ENCODE measurements at regions not wholly inside any gene's neighbourhood (a gene's known extent, or its start where the extent isn't known, plus 50 kb on each side); places are given as distances from the start of the nearest gene placed in this dataset.
"Not testable (repeated sequence)": the region's sequence is repeated elsewhere in the genome, so short reads cannot be mapped to it uniquely, and the experiment has no call there.

DNA sequence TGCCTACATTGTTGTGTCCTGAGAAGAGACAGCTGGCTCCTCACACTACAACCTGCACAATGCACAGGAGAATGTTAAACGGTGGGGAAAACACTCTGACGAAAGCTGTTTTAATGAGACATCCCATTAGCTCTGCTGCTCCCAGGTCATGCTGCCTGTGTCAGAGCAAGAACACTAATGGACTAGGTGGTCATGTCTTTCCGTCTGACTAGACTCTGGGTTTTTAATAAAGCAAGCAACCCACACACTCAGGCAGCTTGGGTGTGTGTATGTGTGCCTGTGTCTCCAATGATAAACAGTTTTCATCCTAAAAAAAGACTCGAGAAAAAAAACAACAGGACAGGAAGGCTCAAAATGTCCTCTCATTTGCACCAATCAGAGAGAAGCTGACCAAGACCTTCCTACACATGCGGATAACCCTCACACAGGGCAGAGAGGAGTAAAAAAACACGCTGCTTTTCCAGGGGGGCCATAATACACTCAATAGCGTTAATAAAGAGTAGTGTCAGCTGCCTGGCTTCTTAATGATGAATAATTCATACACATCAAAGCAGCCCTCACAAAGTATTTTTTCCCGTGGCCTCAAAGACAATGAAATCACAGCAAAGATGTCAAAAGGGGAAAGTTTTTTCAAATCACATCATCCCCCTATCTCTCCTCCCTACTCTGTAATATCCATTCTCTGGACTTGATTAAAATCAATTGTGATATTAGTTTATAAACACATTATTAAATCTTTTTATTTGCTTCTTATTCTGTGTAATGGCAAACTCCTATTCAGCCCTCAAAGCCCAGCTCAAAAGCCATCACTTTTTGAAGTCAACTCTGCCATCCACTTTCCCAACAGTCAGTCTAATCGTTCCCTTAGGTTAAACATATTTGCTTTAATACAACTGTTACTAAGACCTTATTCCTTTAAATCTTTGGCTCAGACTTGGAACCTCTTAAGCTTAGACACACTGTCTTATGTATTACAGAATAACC, 244.2 kb upstream of the CDH11 start:
- H3K27ac Mint-ChIP-seq (ENCODE audit: unreplicated experiment), result peak overlapping the region; percentile 21
- no peak overlapping the region for H3K4me3 Mint-ChIP-seq
- no peak for DNase-seq (ENCODE audit: low read depth, low spot score)
- H3K4me1 Mint-ChIP-seq, result peaks cover 12% of the 10 kb centered on the region
- peaks cover 3% of the 10 kb centered on the region for H3K9me3 Mint-ChIP-seq
- H3K36me3 Mint-ChIP-seq (ENCODE audit: low read depth), result no peaks in the 10 kb centered on the region
- no peaks in the 10 kb centered on the region for H3K27me3 Mint-ChIP-seq (ENCODE audit: low read depth)
- TF ChIP-seq, protein P1, sequence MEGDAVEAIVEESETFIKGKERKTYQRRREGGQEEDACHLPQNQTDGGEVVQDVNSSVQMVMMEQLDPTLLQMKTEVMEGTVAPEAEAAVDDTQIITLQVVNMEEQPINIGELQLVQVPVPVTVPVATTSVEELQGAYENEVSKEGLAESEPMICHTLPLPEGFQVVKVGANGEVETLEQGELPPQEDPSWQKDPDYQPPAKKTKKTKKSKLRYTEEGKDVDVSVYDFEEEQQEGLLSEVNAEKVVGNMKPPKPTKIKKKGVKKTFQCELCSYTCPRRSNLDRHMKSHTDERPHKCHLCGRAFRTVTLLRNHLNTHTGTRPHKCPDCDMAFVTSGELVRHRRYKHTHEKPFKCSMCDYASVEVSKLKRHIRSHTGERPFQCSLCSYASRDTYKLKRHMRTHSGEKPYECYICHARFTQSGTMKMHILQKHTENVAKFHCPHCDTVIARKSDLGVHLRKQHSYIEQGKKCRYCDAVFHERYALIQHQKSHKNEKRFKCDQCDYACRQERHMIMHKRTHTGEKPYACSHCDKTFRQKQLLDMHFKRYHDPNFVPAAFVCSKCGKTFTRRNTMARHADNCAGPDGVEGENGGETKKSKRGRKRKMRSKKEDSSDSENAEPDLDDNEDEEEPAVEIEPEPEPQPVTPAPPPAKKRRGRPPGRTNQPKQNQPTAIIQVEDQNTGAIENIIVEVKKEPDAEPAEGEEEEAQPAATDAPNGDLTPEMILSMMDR (conservative IDR thresholded peaks at IDR 0.05), result no peak

DNA sequence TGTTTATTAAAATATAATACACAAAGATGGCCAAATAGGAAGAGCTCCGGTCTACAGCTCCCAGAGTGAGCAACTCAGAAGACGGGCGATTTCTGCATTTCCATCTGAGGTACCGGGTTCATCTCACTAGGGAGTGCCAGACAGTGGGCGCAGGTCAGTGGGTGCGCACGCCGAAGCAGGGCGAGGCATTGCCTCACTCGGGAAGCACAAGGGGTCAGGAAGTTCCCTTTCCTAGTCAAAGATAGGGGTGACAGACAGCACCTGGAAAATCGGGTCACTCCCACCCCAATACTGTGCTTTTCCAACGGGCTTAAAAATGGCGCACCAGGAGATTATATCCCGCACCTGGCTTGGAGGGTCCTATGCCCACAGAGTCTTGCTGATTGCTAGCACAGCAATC, 234.9 kb upstream of the CDH11 start:
- H3K9me3 Mint-ChIP-seq; H3K4me1 Mint-ChIP-seq; DNase-seq (ENCODE audit: low read depth, low spot score); H3K36me3 Mint-ChIP-seq (ENCODE audit: low read depth); H3K27ac Mint-ChIP-seq (ENCODE audit: unreplicated experiment); H3K27me3 Mint-ChIP-seq (ENCODE audit: low read depth); H3K4me3 Mint-ChIP-seq: not testable (repeated sequence)

DNA sequence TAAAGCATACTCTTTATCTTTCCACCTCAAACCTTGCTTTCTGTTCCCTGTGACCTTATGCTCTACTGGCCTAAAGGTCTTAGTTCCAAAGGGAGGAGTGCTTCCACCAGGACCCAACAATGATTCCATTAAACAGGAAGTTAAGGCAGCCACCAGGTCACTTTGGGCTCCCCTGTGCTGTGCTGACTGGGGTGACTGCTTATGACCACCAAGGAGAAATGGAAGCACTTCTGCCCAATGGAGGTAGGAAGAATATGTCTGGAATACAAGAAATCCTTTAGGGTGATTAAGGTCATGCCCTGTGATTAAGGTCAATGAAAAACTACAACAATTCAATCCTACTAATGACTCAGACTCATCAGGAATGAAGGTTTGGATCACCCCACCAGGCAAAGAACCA, 233.8 kb upstream of the CDH11 start:
- no peak overlapping the region for H3K27ac Mint-ChIP-seq (ENCODE audit: unreplicated experiment)
- H3K4me1 Mint-ChIP-seq, result no peaks in the 10 kb centered on the region
- TF ChIP-seq, protein P1 (conservative IDR thresholded peaks at IDR 0.05), result no peak
- H3K4me3 Mint-ChIP-seq, result no peak overlapping the region
- H3K27me3 Mint-ChIP-seq (ENCODE audit: low read depth), result no peaks in the 10 kb centered on the region
- peaks cover 6% of the 10 kb centered on the region for H3K9me3 Mint-ChIP-seq
- peaks cover 3% of the 10 kb centered on the region for H3K36me3 Mint-ChIP-seq (ENCODE audit: low read depth)
- DNase-seq (ENCODE audit: low read depth, low spot score), result no peak

DNA sequence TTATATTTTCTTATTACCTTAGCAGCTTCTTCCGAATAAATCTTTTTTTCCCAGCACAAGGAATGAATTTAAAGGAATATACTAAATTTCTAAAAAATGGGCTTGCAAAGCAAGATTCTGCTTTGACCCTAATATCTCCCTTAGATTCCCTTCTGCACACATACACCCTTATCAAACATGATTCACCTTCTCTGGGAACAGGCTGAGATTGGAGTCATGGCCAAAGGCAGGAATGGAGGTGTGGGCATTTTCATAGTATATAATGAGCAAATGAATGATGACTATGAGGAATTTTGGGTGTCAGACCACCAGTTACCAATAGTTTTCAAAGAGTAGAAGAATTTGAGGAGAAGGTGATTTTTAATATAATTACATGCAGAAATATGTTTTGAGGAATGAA, 231.3 kb upstream of the CDH11 start:
- Mint-ChIP-seq H3K27me3 (ENCODE audit: low read depth) (no peaks in the 10 kb centered on the region), H3K4me3 (no peak overlapping the region), H3K36me3 (ENCODE audit: low read depth) (peaks cover 3% of the 10 kb centered on the region), H3K4me1 (no peaks in the 10 kb centered on the region), H3K27ac (ENCODE audit: unreplicated experiment) (no peak overlapping the region), H3K9me3 (peaks cover 6% of the 10 kb centered on the region)
- TF ChIP-seq, protein P1 (conservative IDR thresholded peaks at IDR 0.05), result no peak
- no peak for DNase-seq (ENCODE audit: low read depth, low spot score)

DNA sequence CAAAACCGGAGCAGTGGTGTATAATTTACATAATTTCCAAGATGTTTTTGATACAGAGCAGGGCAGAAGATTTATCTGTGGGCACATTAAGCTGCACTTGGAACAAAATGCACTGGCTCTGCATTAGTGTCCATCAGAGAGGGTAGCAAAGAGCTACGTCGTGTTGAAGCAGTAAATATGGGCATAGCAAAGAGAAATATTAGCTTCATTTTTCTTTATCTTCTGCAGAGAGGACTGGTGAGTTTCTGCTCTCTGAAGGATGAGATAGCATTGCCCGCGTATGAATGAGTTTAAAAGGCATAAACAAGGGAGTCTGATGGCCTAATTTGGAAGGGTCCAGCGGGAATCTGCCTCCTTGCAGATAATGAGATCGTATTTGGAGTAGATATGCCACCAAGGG, 227.8 kb upstream of the CDH11 start:
- no peaks in the 10 kb centered on the region for H3K4me1 Mint-ChIP-seq
- DNase-seq (ENCODE audit: low read depth, low spot score), result no peak
- no peaks in the 10 kb centered on the region for H3K27me3 Mint-ChIP-seq (ENCODE audit: low read depth)
- no peak overlapping the region for H3K27ac Mint-ChIP-seq (ENCODE audit: unreplicated experiment)
- no peak overlapping the region for H3K4me3 Mint-ChIP-seq
- peaks cover 4% of the 10 kb centered on the region for H3K9me3 Mint-ChIP-seq
- TF ChIP-seq, protein P1 (conservative IDR thresholded peaks at IDR 0.05), result no peak
- H3K36me3 Mint-ChIP-seq (ENCODE audit: low read depth), result no peaks in the 10 kb centered on the region

DNA sequence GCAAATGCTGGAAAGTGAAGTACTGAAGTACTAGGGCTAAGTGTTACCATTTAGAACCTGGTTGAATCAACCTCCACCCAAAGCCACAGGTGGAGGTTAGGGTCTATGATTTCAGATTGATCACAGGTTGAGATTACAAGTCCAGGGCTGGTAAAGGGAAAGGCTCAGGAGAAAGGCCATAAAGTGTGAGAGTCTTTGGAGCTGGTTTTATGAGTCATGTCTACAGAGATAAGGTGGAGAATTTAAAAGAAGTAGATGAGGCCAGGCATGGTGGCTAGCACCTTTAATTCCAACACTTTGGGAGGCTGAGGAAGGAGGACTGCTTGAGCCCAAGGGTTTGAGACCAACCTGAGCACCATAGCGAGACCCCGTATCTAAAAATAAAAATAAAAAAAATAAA, 221.7 kb upstream of the CDH11 start:
- Mint-ChIP-seq H3K4me1 (no peaks in the 10 kb centered on the region), H3K4me3 (no peak overlapping the region), H3K27ac (ENCODE audit: unreplicated experiment) (peak overlapping the region; percentile 78), H3K9me3 (peaks cover 4% of the 10 kb centered on the region), H3K36me3 (ENCODE audit: low read depth) (no peaks in the 10 kb centered on the region), H3K27me3 (ENCODE audit: low read depth) (no peaks in the 10 kb centered on the region)
- no peak for DNase-seq (ENCODE audit: low read depth, low spot score)
- TF ChIP-seq, protein P1 (conservative IDR thresholded peaks at IDR 0.05), result no peak
